WTC11 (cell line): ENCODE measurements at regions not wholly inside any gene's neighbourhood (a gene's known extent, or its start where the extent isn't known, plus 50 kb on each side); places are given as distances from the start of the nearest gene placed in this dataset.

ENCODE experiments used
- ATAC-seq: fragments of 200-7000 bp; cut with Tn5 transposase; 2 replicates; pipeline ENCODE4 v1.10.0; 2021; ENCODE audit warnings: mild to moderate bottlenecking, moderate library complexity
- CTCF ChIA-PET: fragments of 300-600 bp; sonication (Branson Sonifier 250); formaldehyde crosslinking; loops from one replicate; lab custom pipeline; 2021; ENCODE audit warnings: antibody characterized with exemption; lab: Charles Lee
- POLR2A ChIA-PET: fragments of 350-600 bp; sonication (Branson Sonifier 250); formaldehyde crosslinking; loops from one replicate; lab custom pipeline; 2021; ENCODE audit warnings: antibody characterized with exemption; lab: Charles Lee
- DNase-seq: peaks from one replicate; pipeline ENCODE4 v3.0.0; 2021; ENCODE audit warnings: low spot score
- H3K27ac Mint-ChIP-seq: 2 replicates; pipeline ENCODE4 v1.8.0; 2021; ENCODE audit warnings: mixed read lengths
- H3K27me3 Mint-ChIP-seq: 2 replicates; pipeline ENCODE4 v1.8.0; 2021; ENCODE audit warnings: low read depth, mild to moderate bottlenecking, moderate library complexity, mixed read lengths
- H3K36me3 Mint-ChIP-seq: 2 replicates; pipeline ENCODE4 v1.8.0; 2021; ENCODE audit warnings: mixed read lengths
- H3K4me1 Mint-ChIP-seq: 2 replicates; pipeline ENCODE4 v1.8.0; 2022; ENCODE audit warnings: mixed read lengths
- H3K4me3 Mint-ChIP-seq: 2 replicates; pipeline ENCODE4 v1.8.0; 2021; ENCODE audit warnings: mild to moderate bottlenecking, moderate library complexity, mixed read lengths
- H3K9me3 Mint-ChIP-seq: 2 replicates; pipeline ENCODE4 v1.8.0; 2021; ENCODE audit warnings: mixed read lengths
- ARID4B ChIP-seq: sonication (generic); formaldehyde crosslinking; IDR thresholded peaks from 2 replicates; pipeline ENCODE4 v1.8.0; 2023; ENCODE audit warnings: missing genetic modification reagents, mild to moderate bottlenecking, borderline replicate concordance
- ATF1 ChIP-seq: sonication (generic); formaldehyde crosslinking; IDR thresholded peaks from 2 replicates; pipeline ENCODE4 v1.8.1; 2023; ENCODE audit warnings: mild to moderate bottlenecking, moderate library complexity, missing genetic modification reagents
- CREB1 ChIP-seq: sonication (generic); formaldehyde crosslinking; IDR thresholded peaks from 2 replicates; pipeline ENCODE4 v1.8.0; 2023; ENCODE audit warnings: mild to moderate bottlenecking, missing genetic modification reagents
- FOXP4 ChIP-seq: sonication (generic); formaldehyde crosslinking; IDR thresholded peaks from 2 replicates; pipeline ENCODE4 v1.8.0; 2022; ENCODE audit warnings: mild to moderate bottlenecking, missing genetic modification reagents
- GABPB1 ChIP-seq: sonication (generic); formaldehyde crosslinking; IDR thresholded peaks from 2 replicates; pipeline ENCODE4 v1.8.1; 2023; ENCODE audit warnings: mild to moderate bottlenecking, missing genetic modification reagents
- MXD4 ChIP-seq: fragments of 250-450 bp; sonication (Bioruptor Pico); IDR thresholded peaks from 2 replicates; pipeline ENCODE4 v1.8.0; 2021; ENCODE audit warnings: mild to moderate bottlenecking, moderate library complexity, borderline replicate concordance
- MYBL2 ChIP-seq: sonication (generic); formaldehyde crosslinking; IDR thresholded peaks from 2 replicates; pipeline ENCODE4 v1.8.1; 2023; ENCODE audit warnings: mild to moderate bottlenecking, moderate library complexity, missing genetic modification reagents
- NR1H2 ChIP-seq: sonication (generic); formaldehyde crosslinking; IDR thresholded peaks from 2 replicates; pipeline ENCODE4 v1.9.0; 2021; ENCODE audit warnings: mild to moderate bottlenecking, moderate library complexity, missing genetic modification reagents
- NR2C2 ChIP-seq: sonication (generic); formaldehyde crosslinking; IDR thresholded peaks from 2 replicates; pipeline ENCODE4 v1.8.0; 2022; ENCODE audit warnings: mild to moderate bottlenecking, missing genetic modification reagents
- NR3C1 ChIP-seq: sonication (generic); formaldehyde crosslinking; conservative IDR thresholded peaks from 2 replicates; pipeline ENCODE4 v1.8.1; 2023; ENCODE audit warnings: low read depth, mild to moderate bottlenecking, missing genetic modification reagents
- PREB ChIP-seq: sonication (generic); formaldehyde crosslinking; IDR thresholded peaks from 2 replicates; pipeline ENCODE4 v1.8.1; 2022; ENCODE audit warnings: mild to moderate bottlenecking, missing genetic modification reagents, moderate library complexity, borderline replicate concordance
- SOX15 ChIP-seq: fragments of 250-450 bp; sonication (Bioruptor Pico); IDR thresholded peaks from 2 replicates; pipeline ENCODE4 v1.9.0; 2021; ENCODE audit warnings: mild to moderate bottlenecking
- SP1 ChIP-seq: sonication (generic); formaldehyde crosslinking; conservative IDR thresholded peaks from 2 replicates; pipeline ENCODE4 v1.8.1; 2022; ENCODE audit warnings: missing genetic modification reagents
- STAT6 ChIP-seq: sonication (generic); formaldehyde crosslinking; conservative IDR thresholded peaks from 2 replicates; pipeline ENCODE4 v1.8.1; 2023; ENCODE audit warnings: mild to moderate bottlenecking, low read depth, missing genetic modification reagents, moderate library complexity
- ZNF121 ChIP-seq: sonication (generic); formaldehyde crosslinking; IDR thresholded peaks from 2 replicates; pipeline ENCODE4 v1.8.0; 2023; ENCODE audit warnings: missing genetic modification reagents
- ZNF671 ChIP-seq: fragments of 250-450 bp; sonication (Bioruptor Pico); IDR thresholded peaks from 2 replicates; pipeline ENCODE4 v1.8.0; 2021; ENCODE audit warnings: mild to moderate bottlenecking

GRCh38 chr10:57294698-57295097 is 933.6 kb upstream of the ZWINT start (continued):
- no peak for TF ChIP-seq MXD4 (CRISPR knock-in tag)

GRCh38 chr10:57288754-57289153 is 927.7 kb upstream of the ZWINT start:
- Mint-ChIP-seq H3K9me3 (no peaks in the 10 kb centered on the region), H3K4me3 (no peak overlapping the region), H3K4me1 (no peaks in the 10 kb centered on the region), H3K27me3 (no peaks in the 10 kb centered on the region), H3K36me3 (no peaks in the 10 kb centered on the region), H3K27ac (no peak overlapping the region)
- TF ChIP-seq FOXP4 (CRISPR knock-in tag) (no peak), ATF1 (CRISPR knock-in tag) (no peak), PREB (CRISPR knock-in tag) (no peak), MYBL2 (CRISPR knock-in tag) (no peak), STAT6 (CRISPR knock-in tag) (no peak), SOX15 (CRISPR knock-in tag) (no peak), ARID4B (CRISPR knock-in tag) (no peak), ZNF671 (CRISPR knock-in tag) (no peak), ZNF121 (CRISPR knock-in tag) (no peak), GABPB1 (CRISPR knock-in tag) (no peak), CREB1 (CRISPR knock-in tag) (no peak), NR2C2 (no peak), NR3C1 (CRISPR knock-in tag) (no peak), NR1H2 (CRISPR knock-in tag) (no peak), SP1 (no peak)
- ChIA-PET POLR2A (no interaction called here), CTCF (no interaction called here)
- DNase-seq (no peak), ATAC-seq (no peak)
